ENCODE measurements at regions not wholly inside any gene's neighbourhood (a gene's known extent, or its start where the extent isn't known, plus 50 kb on each side); places are given as distances from the start of the nearest gene placed in this dataset.

DNA sequence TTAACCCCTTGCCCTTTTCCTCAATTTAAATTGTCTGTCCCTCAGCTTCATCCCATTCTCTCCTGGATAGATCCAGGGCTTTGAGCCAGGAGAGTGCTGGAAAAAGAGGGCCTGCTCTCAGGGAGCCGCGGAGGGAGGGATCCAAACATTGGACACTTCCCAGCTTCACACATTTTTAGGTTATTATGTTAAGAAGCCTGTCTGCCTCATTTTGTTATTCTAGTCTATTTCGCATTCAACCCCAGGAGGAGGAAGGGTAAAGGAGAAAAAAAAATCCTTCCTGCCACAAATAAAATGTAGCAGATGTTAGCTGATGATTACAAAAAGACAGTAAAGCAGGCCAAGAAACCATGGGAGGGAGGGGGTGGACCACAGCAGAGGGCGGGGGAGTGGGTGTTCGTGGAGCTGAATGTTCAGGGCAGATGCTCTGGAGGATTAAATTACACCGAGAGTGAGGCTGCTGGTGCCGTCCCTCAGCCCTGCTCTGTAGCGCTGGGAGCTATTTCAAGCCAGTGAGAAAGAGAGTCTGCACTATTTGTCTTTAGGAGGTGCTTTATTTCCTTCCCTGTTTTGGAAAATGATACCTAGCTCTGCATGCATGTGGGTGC lies 60.6 kb upstream of the ZFR start:
- Histone ChIP-seq H3K4me3 (ENCODE audit: low read depth, low read length, poor library complexity, severe bottlenecking) (no peak overlapping the region), H3K4me1 (ENCODE audit: insufficient read depth, low read length, poor library complexity, severe bottlenecking) (no peaks in the 10 kb centered on the region), H3K4me2 (ENCODE audit: low read length) (no peak overlapping the region), H3K27ac (ENCODE audit: low read depth, low read length, poor library complexity, severe bottlenecking) (no peak overlapping the region), H3K9me3 (ENCODE audit: low read length) (no peaks in the 10 kb centered on the region), H3K36me3 (ENCODE audit: insufficient read depth, low read length) (no peaks in the 10 kb centered on the region), H3K9me2 (ENCODE audit: insufficient read depth, low read length) (no peaks in the 10 kb centered on the region), H4K20me1 (ENCODE audit: insufficient read depth, low read length) (no peaks in the 10 kb centered on the region), H3K79me2 (ENCODE audit: insufficient read depth, low read depth, low read length) (no peaks in the 10 kb centered on the region), H2AFZ (ENCODE audit: low read length) (no peak overlapping the region)
- TF ChIP-seq, protein P1, sequence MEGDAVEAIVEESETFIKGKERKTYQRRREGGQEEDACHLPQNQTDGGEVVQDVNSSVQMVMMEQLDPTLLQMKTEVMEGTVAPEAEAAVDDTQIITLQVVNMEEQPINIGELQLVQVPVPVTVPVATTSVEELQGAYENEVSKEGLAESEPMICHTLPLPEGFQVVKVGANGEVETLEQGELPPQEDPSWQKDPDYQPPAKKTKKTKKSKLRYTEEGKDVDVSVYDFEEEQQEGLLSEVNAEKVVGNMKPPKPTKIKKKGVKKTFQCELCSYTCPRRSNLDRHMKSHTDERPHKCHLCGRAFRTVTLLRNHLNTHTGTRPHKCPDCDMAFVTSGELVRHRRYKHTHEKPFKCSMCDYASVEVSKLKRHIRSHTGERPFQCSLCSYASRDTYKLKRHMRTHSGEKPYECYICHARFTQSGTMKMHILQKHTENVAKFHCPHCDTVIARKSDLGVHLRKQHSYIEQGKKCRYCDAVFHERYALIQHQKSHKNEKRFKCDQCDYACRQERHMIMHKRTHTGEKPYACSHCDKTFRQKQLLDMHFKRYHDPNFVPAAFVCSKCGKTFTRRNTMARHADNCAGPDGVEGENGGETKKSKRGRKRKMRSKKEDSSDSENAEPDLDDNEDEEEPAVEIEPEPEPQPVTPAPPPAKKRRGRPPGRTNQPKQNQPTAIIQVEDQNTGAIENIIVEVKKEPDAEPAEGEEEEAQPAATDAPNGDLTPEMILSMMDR (conservative IDR thresholded peaks at IDR 0.05; ENCODE audit: low read length), result no peak
- no peak for TF ChIP-seq EZH2phosphoT487 (IDR thresholded peaks at IDR 0.05; ENCODE audit: borderline replicate concordance, low read depth, low read length)
- DNase-seq (ENCODE audit: low spot score), result no peak
- CTCF ChIA-PET (ENCODE audit: unreplicated experiment), result interaction anchor here (0.6 kb wide), 1 partner anchor 51 kb away, joined by 5 read pairs; no protein-coding TSS in a partner anchor
- BruUV-seq (replicated peaks), result no TSS peak
- POLR2A ChIA-PET, result interaction anchor here (1.2 to 1.4 kb wide), 2 partner anchors 9 to 85 kb away, joined by 6 to 7 read pairs; no protein-coding TSS in a partner anchor
- intact Hi-C loops (cut with micrococcal nuclease; ENCODE audit: unreplicated experiment), result no loop called here

DNA sequence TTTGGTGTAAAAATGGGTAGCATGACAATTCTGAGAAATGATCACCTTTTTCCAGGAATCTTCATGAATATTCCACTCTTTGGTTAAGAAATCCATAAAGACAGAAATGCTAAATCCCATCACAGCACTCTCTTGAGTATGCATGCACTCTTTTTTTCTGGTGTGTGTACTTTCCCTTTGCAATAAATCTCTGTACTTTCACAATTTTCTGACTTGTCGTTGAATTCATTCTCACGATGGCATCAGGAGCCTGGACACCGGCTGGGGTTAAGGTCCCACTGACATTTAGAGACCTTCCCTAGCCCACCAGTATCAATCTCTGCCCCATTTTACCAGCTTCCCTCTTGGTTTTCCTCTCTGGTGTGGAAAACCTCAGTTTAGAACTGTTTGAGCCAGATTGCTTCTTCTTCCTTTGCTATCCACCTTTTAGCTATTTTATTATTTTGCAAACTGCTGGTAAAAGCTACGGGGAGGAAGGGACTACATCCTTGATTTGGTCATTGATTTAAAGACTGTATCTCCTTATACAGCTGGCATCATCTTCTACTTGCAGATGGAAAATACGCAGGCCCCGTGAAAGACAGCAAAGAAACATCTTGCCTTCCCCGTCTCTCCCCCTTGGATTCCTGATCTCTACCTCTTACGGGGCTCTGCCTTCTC lies 59.9 kb upstream of the ZFR start:
- Histone ChIP-seq H3K36me3 (ENCODE audit: insufficient read depth, low read length) (no peaks in the 10 kb centered on the region), H2AFZ (ENCODE audit: low read length) (no peak overlapping the region), H3K4me2 (ENCODE audit: low read length) (no peak overlapping the region), H4K20me1 (ENCODE audit: insufficient read depth, low read length) (no peaks in the 10 kb centered on the region), H3K9me3 (ENCODE audit: low read length) (no peaks in the 10 kb centered on the region), H3K9me2 (ENCODE audit: insufficient read depth, low read length) (no peaks in the 10 kb centered on the region), H3K79me2 (ENCODE audit: insufficient read depth, low read depth, low read length) (no peaks in the 10 kb centered on the region), H3K4me3 (ENCODE audit: low read depth, low read length, poor library complexity, severe bottlenecking) (no peak overlapping the region), H3K27ac (ENCODE audit: low read depth, low read length, poor library complexity, severe bottlenecking) (no peak overlapping the region), H3K4me1 (ENCODE audit: insufficient read depth, low read length, poor library complexity, severe bottlenecking) (no peaks in the 10 kb centered on the region)
- TF ChIP-seq, protein P1 (conservative IDR thresholded peaks at IDR 0.05; ENCODE audit: low read length), result no peak
- CTCF ChIA-PET (ENCODE audit: unreplicated experiment), result interaction anchor here (0.6 to 0.7 kb wide), 2 partner anchors 51 to 1151 kb away, joined by 3 to 5 read pairs; no protein-coding TSS in a partner anchor
- BruUV-seq (replicated peaks), result no TSS peak
- POLR2A ChIA-PET, result interaction anchor here (1.2 to 1.4 kb wide), 2 partner anchors 9 to 86 kb away, joined by 6 to 7 read pairs; no protein-coding TSS in a partner anchor
- intact Hi-C loops (cut with micrococcal nuclease; ENCODE audit: unreplicated experiment), result no loop called here
- DNase-seq (ENCODE audit: low spot score), result no peak

DNA sequence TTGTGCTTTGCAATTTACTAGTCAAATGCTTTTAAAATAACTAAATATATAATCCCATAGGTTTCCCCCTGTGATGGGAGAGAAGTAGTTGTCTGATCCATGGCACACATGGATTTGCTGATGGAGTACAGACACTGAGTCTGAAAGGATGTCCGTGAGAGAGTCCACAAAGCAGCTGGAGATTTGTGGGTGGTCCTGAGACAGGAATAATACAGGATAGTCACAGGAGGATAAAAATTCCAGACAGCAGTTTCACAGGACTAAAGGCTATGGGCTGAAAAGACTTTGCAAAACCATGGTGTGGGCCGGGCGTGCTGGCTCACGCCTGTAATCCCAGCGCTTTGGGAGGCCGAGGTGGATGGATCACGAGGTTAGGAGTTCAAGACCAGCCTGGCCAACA lies 58.7 kb upstream of the ZFR start:
- H3K36me3 ChIP-seq (ENCODE audit: insufficient read depth, low read length), result no peaks in the 10 kb centered on the region
- H3K4me3 ChIP-seq (ENCODE audit: low read depth, low read length, poor library complexity, severe bottlenecking), result no peak overlapping the region
- H3K27ac ChIP-seq (ENCODE audit: low read depth, low read length, poor library complexity, severe bottlenecking), result no peak overlapping the region
- H3K9me3 ChIP-seq (ENCODE audit: low read length), result no peaks in the 10 kb centered on the region
- H3K79me2 ChIP-seq (ENCODE audit: insufficient read depth, low read depth, low read length), result no peaks in the 10 kb centered on the region
- no peak for DNase-seq (ENCODE audit: low spot score)
- CTCF ChIA-PET (ENCODE audit: unreplicated experiment), result no interaction called here
- POLR2A ChIA-PET, result interaction anchor here (0.7 kb wide), 2 partner anchors 34 to 87 kb away, joined by 3 to 4 read pairs; no protein-coding TSS in a partner anchor
- H2AFZ ChIP-seq (ENCODE audit: low read length), result no peak overlapping the region
- BruUV-seq (replicated peaks), result no TSS peak
- H3K9me2 ChIP-seq (ENCODE audit: insufficient read depth, low read length), result no peaks in the 10 kb centered on the region
- no peaks in the 10 kb centered on the region for H3K4me1 ChIP-seq (ENCODE audit: insufficient read depth, low read length, poor library complexity, severe bottlenecking)
- no peak overlapping the region for H3K4me2 ChIP-seq (ENCODE audit: low read length)
- no peaks in the 10 kb centered on the region for H4K20me1 ChIP-seq (ENCODE audit: insufficient read depth, low read length)
- no peak for TF ChIP-seq EZH2phosphoT487 (IDR thresholded peaks at IDR 0.05; ENCODE audit: borderline replicate concordance, low read depth, low read length)
- TF ChIP-seq, protein P1 (conservative IDR thresholded peaks at IDR 0.05; ENCODE audit: low read length), result no peak
- intact Hi-C loops (cut with micrococcal nuclease; ENCODE audit: unreplicated experiment), result no loop called here
